ENCODE measurements at regions not wholly inside any gene's neighbourhood (a gene's known extent, or its start where the extent isn't known, plus 50 kb on each side); places are given as distances from the start of the nearest gene placed in this dataset.
"Not testable (repeated sequence)": the region's sequence is repeated elsewhere in the genome, so short reads cannot be mapped to it uniquely, and the experiment has no call there.

DNA sequence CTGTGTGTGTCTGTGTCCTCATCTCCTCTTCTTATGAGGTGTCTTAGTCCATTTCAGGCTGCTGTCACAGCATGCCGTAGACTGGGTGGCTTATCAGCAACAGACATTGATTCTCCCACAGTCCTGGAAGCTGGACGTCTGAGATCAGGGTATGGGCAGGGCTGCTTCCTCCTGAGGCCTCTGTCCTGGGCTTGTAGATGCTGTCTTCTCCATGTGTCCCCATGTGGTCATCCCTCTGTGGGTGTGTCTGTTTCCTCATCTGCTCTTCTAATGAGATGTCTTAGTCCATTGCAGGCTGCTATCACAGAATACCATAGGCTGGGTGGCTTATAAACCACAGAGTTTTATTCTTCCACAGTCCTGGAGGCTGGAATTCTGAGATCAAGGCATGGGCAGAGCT, 205.0 kb upstream of the USP9Y start:
- H3K9me3 ChIP-seq (ENCODE audit: control insufficient read depth, insufficient read depth, low read length): no peaks in the 10 kb centered on the region
- peaks cover 0 to 2% of the 10 kb centered on the region in 2 donors for H3K4me1 Mint-ChIP-seq
- H3K9me3 Mint-ChIP-seq: no peaks in the 10 kb centered on the region
- no peak overlapping the region for H3K27ac Mint-ChIP-seq
- H3K27me3 Mint-ChIP-seq (ENCODE audit: low read depth in 2 of 2): no peaks in the 10 kb centered on the region
- ATAC-seq (no peak), DNase-seq (no peak)
- no peaks in the 10 kb centered on the region for H3K36me3 ChIP-seq (ENCODE audit: control insufficient read depth, insufficient read depth, low read length)
- H3K36me3 Mint-ChIP-seq: no peaks in the 10 kb centered on the region
- no peak overlapping the region for H3K27ac ChIP-seq (ENCODE audit: low read length)
- intact Hi-C loops (cut with micrococcal nuclease): no loop called here
- no peaks in the 10 kb centered on the region for H3K27me3 ChIP-seq (ENCODE audit: control insufficient read depth, insufficient read depth, low read length)
- TF ChIP-seq, protein P1, sequence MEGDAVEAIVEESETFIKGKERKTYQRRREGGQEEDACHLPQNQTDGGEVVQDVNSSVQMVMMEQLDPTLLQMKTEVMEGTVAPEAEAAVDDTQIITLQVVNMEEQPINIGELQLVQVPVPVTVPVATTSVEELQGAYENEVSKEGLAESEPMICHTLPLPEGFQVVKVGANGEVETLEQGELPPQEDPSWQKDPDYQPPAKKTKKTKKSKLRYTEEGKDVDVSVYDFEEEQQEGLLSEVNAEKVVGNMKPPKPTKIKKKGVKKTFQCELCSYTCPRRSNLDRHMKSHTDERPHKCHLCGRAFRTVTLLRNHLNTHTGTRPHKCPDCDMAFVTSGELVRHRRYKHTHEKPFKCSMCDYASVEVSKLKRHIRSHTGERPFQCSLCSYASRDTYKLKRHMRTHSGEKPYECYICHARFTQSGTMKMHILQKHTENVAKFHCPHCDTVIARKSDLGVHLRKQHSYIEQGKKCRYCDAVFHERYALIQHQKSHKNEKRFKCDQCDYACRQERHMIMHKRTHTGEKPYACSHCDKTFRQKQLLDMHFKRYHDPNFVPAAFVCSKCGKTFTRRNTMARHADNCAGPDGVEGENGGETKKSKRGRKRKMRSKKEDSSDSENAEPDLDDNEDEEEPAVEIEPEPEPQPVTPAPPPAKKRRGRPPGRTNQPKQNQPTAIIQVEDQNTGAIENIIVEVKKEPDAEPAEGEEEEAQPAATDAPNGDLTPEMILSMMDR (IDR thresholded peaks at IDR 0.05): no peak
- no peaks in the 10 kb centered on the region for H3K4me1 ChIP-seq (ENCODE audit: control insufficient read depth, insufficient read depth, low read length)
- H3K4me3 ChIP-seq (ENCODE audit: low read length): no peak overlapping the region
- no peak overlapping the region for H3K4me3 Mint-ChIP-seq
- WGBS (ENCODE audit: insufficient coverage): 92% methylated on average over 2 of the region's 2 CpGs

DNA sequence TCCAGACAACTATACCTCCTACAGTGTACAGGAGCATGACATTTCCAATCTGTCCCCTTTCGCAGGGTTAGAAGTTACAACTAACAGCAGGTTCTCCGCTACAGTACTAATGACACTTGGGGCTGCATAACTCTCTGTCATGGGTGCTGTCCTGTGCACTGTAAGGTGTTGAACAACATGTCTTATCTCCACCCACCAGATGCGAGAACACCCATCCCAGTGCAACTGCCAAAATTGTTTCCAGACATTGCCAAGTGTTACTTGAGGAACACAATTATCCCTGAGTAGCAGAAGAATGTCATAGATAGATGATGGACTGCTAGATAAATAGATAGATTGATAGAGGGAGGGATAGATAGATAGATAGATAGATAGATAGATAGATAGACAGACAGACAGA, 200.9 kb upstream of the USP9Y start:
- H3K27ac Mint-ChIP-seq: no peak overlapping the region
- Histone ChIP-seq H3K4me1 (ENCODE audit: control insufficient read depth, insufficient read depth, low read length) (no peaks in the 10 kb centered on the region), H3K27ac (ENCODE audit: low read length) (no peak overlapping the region), H3K9me3 (ENCODE audit: control insufficient read depth, insufficient read depth, low read length) (no peaks in the 10 kb centered on the region), H3K4me3 (ENCODE audit: low read length) (no peak overlapping the region), H3K27me3 (ENCODE audit: control insufficient read depth, insufficient read depth, low read length) (no peaks in the 10 kb centered on the region), H3K36me3 (ENCODE audit: control insufficient read depth, insufficient read depth, low read length) (no peaks in the 10 kb centered on the region)
- H3K27me3 Mint-ChIP-seq (ENCODE audit: low read depth in 2 of 2): no peaks in the 10 kb centered on the region
- intact Hi-C loops (cut with micrococcal nuclease): no loop called here
- DNase-seq: no peak
- H3K4me1 Mint-ChIP-seq: no peaks in the 10 kb centered on the region
- ATAC-seq: no peak
- no peaks in the 10 kb centered on the region for H3K9me3 Mint-ChIP-seq
- TF ChIP-seq, protein P1 (IDR thresholded peaks at IDR 0.05): no peak
- 94% methylated on average over 2 of the region's 3 CpGs for WGBS (ENCODE audit: insufficient coverage)
- H3K36me3 Mint-ChIP-seq: no peaks in the 10 kb centered on the region
- H3K4me3 Mint-ChIP-seq: no peak overlapping the region

DNA sequence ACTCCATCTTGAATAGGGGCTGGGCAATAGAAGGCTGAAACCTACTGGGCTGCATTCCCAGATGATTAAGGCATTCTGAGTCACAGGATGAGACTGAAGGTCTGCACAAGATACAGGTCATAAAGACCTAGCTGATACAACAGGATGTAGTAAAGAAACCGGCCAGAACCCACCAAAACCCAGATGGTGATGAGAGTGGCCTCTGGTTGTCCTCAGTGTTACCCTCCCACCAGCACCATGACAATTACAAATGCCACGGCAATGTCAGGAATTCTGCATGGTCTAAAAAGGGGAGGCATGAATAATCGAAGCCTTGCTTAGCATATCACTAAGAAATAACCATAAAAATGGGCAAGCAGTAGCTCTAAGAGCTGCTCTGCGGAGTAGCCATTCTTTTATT, 197.0 kb upstream of the USP9Y start:
- H3K9me3 Mint-ChIP-seq; H3K27ac ChIP-seq (ENCODE audit: low read length); H3K4me3 ChIP-seq (ENCODE audit: low read length); H3K4me1 Mint-ChIP-seq; H3K27ac Mint-ChIP-seq; DNase-seq; H3K4me1 ChIP-seq (ENCODE audit: control insufficient read depth, insufficient read depth, low read length); H3K9me3 ChIP-seq (ENCODE audit: control insufficient read depth, insufficient read depth, low read length); H3K36me3 ChIP-seq (ENCODE audit: control insufficient read depth, insufficient read depth, low read length); H3K27me3 Mint-ChIP-seq (ENCODE audit: low read depth in 2 of 2); ATAC-seq; intact Hi-C loops (cut with micrococcal nuclease); H3K4me3 Mint-ChIP-seq; H3K36me3 Mint-ChIP-seq; H3K27me3 ChIP-seq (ENCODE audit: control insufficient read depth, insufficient read depth, low read length): not testable (repeated sequence)
- 92% methylated on average over 4 of the region's 4 CpGs for WGBS (ENCODE audit: insufficient coverage)

DNA sequence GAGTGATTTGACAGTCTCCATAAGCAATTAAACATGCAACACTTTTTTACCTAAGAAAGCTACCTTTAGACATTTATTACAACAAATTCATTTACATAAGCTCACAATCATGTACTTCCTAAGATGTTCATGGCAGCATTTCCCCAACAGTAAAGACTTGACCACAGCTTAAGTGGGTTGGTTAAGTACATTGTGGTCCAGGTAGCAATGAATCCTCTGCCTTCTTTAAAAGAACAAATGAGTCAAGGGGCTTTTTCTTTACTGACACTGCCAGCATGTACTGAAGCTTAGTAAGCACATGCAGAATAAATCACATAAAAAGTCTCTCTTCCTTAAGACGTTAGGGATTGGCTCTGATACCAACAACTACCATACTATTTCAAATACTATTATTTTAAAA, 183.7 kb upstream of the USP9Y start:
- no peaks in the 10 kb centered on the region for H3K27me3 ChIP-seq (ENCODE audit: control insufficient read depth, insufficient read depth, low read length)
- H3K4me3 Mint-ChIP-seq: no peak overlapping the region
- no peaks in the 10 kb centered on the region for H3K9me3 ChIP-seq (ENCODE audit: control insufficient read depth, insufficient read depth, low read length)
- ATAC-seq: no peak
- no peak overlapping the region for H3K4me3 ChIP-seq (ENCODE audit: low read length)
- no peaks in the 10 kb centered on the region for H3K36me3 Mint-ChIP-seq
- no peaks in the 10 kb centered on the region for H3K27me3 Mint-ChIP-seq (ENCODE audit: low read depth in 2 of 2)
- no peaks in the 10 kb centered on the region for H3K9me3 Mint-ChIP-seq
- WGBS (ENCODE audit: insufficient coverage): no CpG with 5 or more reads among the region's 1 CpG
- no peak for DNase-seq
- intact Hi-C loops (cut with micrococcal nuclease): no loop called here
- H3K4me1 ChIP-seq (ENCODE audit: control insufficient read depth, insufficient read depth, low read length): no peaks in the 10 kb centered on the region
- no peaks in the 10 kb centered on the region for H3K36me3 ChIP-seq (ENCODE audit: control insufficient read depth, insufficient read depth, low read length)
- TF ChIP-seq, protein P1 (IDR thresholded peaks at IDR 0.05): no peak
- no peaks in the 10 kb centered on the region for H3K4me1 Mint-ChIP-seq
- H3K27ac ChIP-seq (ENCODE audit: low read length): no peak overlapping the region
- no peak overlapping the region for H3K27ac Mint-ChIP-seq

Data from natural killer cell (primary cell).